ENCODE measurements at regions not wholly inside any gene's neighbourhood (a gene's known extent, or its start where the extent isn't known, plus 50 kb on each side); places are given as distances from the start of the nearest gene placed in this dataset.

- Histone ChIP-seq H3K9ac (ENCODE audit: control insufficient read depth, insufficient read depth, low read length) (no peak overlapping the region), H3K36me3 (ENCODE audit: control insufficient read depth in 2 of 2, insufficient read depth in 2 of 2, low read length in 1 of 2) (no peaks in the 10 kb centered on the region), H3K79me2 (ENCODE audit: control insufficient read depth, insufficient read depth, low read length) (no peaks in the 10 kb centered on the region), H3K27ac (ENCODE audit: control insufficient read depth, insufficient read depth) (no peak overlapping the region), H3K27me3 (replicated peaks in 1 of 2; ENCODE audit: control insufficient read depth in 2 of 2, insufficient read depth in 2 of 2, low read length in 1 of 2) (no peaks in the 10 kb centered on the region), H4K20me1 (ENCODE audit: control insufficient read depth, insufficient read depth) (no peaks in the 10 kb centered on the region), H3K4me1 (ENCODE audit: control insufficient read depth, insufficient read depth, low read length) (no peaks in the 10 kb centered on the region), H3K9me3 (replicated peaks; ENCODE audit: control insufficient read depth, insufficient read depth, low read length) (no peaks in the 10 kb centered on the region; the same call in 2 of the 3 replicates), H3K4me2 (ENCODE audit: control insufficient read depth, insufficient read depth) (no peak overlapping the region), H3K4me3 (no peak overlapping the region), H2AFZ (ENCODE audit: control insufficient read depth, low read depth, low read length) (no peak overlapping the region)
- no peak for FAIRE-seq
- SMC1A ChIA-PET (ENCODE audit: uncharacterized antibody, unreplicated experiment): no interaction called here
- POLR2A ChIA-PET: no interaction called here
- intact Hi-C loops (cut with micrococcal nuclease; ENCODE audit: unreplicated experiment): no loop called here
- in situ Hi-C loops (cut with MboI): no loop called here
- ATAC-seq: no peak
- DNase-seq (ENCODE audit: low read depth, low spot score): no peak
- RAD21 ChIA-PET (ENCODE audit: unreplicated experiment): no interaction called here
- CTCF ChIA-PET: no interaction called here
- no peak for TF ChIP-seq CUX1 (IDR thresholded peaks at IDR 0.05; ENCODE audit: insufficient replicate concordance, low read depth, low read length)
- TF ChIP-seq EP300 (IDR thresholded peaks at IDR 0.05; ENCODE audit: borderline replicate concordance in 1 of 2, control insufficient read depth in 1 of 2, low read depth in 2 of 2, low read length in 2 of 2): no peak
- no peak for TF ChIP-seq FOXK2 (IDR thresholded peaks at IDR 0.05)
- TF ChIP-seq ELK1 (IDR thresholded peaks at IDR 0.05; ENCODE audit: low read depth, low read length): no peak
- no peak for TF ChIP-seq LARP7 (IDR thresholded peaks at IDR 0.05)
- no TSS peak for BruUV-seq (replicated peaks)
- WGBS (ENCODE audit: insufficient coverage, insufficient replicate concordance, low lambda C conversion rate, missing lambda C conversion rate): 45% methylated on average over 7 of the region's 7 CpGs
Measured at GRCh38 chr10:121241337-121241736, 356.9 kb downstream of the FGFR2 start.

All from GM12878 (cell line).